ENCODE measurements at regions not wholly inside any gene's neighbourhood (a gene's known extent, or its start where the extent isn't known, plus 50 kb on each side); places are given as distances from the start of the nearest gene placed in this dataset.

- TF ChIP-seq CTCF (IDR thresholded peaks at IDR 0.05): no peak
- no peak for TF ChIP-seq ZFX (IDR thresholded peaks at IDR 0.05; ENCODE audit: borderline replicate concordance)
Observed at GRCh38 chr5:133687212-133688061, 75.1 kb upstream of the FSTL4 start.
